ENCODE measurements at regions not wholly inside any gene's neighbourhood (a gene's known extent, or its start where the extent isn't known, plus 50 kb on each side); places are given as distances from the start of the nearest gene placed in this dataset.

GRCh38 chr14:105710119-105711043, 184.0 kb downstream of the TMEM121 start:
- TF ChIP-seq CTCF (IDR thresholded peaks at IDR 0.05) = no peak
- TF ChIP-seq ZFX (IDR thresholded peaks at IDR 0.05; ENCODE audit: borderline replicate concordance) = no peak

All from 22Rv1 (cell line).